ENCODE measurements at regions not wholly inside any gene's neighbourhood (a gene's known extent, or its start where the extent isn't known, plus 50 kb on each side); places are given as distances from the start of the nearest gene placed in this dataset.

DNA sequence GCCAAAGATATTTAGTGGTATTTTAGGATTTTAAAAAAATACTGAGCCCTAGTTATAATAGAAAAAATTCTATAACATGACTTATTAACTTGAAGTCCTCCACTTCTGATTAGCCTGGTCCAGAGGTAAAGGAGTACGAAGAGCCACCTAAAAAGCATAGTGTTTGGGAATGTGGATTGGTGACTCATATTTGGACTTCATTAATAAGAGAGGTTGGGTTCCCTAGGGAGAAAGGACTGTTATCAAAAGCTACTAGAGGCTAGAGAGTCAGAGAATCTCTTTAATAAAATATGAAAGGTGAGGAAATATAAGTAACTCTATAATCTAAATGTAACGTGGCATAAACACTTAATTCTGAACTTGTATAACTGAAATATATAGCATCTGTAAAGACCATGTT is 180.7 kb upstream of the TARS1 start:
- no peak overlapping the region for H3K27ac ChIP-seq
- no peak for TF ChIP-seq ZFX (IDR thresholded peaks at IDR 0.05)
- TF ChIP-seq, protein P1, sequence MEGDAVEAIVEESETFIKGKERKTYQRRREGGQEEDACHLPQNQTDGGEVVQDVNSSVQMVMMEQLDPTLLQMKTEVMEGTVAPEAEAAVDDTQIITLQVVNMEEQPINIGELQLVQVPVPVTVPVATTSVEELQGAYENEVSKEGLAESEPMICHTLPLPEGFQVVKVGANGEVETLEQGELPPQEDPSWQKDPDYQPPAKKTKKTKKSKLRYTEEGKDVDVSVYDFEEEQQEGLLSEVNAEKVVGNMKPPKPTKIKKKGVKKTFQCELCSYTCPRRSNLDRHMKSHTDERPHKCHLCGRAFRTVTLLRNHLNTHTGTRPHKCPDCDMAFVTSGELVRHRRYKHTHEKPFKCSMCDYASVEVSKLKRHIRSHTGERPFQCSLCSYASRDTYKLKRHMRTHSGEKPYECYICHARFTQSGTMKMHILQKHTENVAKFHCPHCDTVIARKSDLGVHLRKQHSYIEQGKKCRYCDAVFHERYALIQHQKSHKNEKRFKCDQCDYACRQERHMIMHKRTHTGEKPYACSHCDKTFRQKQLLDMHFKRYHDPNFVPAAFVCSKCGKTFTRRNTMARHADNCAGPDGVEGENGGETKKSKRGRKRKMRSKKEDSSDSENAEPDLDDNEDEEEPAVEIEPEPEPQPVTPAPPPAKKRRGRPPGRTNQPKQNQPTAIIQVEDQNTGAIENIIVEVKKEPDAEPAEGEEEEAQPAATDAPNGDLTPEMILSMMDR (conservative IDR thresholded peaks at IDR 0.05): no peak

DNA sequence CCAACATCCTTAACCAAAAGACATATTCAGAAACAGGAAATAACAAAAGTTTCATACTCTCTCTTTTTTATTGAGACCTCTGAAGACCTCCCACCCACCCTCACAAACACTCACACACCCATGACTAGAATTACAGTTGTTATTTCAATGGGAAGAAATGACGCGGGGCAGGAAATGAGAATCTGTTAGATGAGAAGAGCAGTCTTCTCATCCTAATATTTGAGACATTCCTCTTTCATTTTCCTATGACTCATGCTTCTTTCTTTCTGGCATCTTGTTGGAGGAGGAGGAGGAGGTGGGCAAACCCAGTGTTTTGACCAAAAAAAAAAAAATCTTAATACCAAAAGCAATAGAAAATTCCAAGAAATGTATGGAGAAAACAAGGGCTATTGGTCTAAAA is 179.5 kb upstream of the TARS1 start:
- no peak overlapping the region for H3K27ac ChIP-seq
- no peak for TF ChIP-seq ZFX (IDR thresholded peaks at IDR 0.05)
- TF ChIP-seq, protein P1 (conservative IDR thresholded peaks at IDR 0.05): no peak

DNA sequence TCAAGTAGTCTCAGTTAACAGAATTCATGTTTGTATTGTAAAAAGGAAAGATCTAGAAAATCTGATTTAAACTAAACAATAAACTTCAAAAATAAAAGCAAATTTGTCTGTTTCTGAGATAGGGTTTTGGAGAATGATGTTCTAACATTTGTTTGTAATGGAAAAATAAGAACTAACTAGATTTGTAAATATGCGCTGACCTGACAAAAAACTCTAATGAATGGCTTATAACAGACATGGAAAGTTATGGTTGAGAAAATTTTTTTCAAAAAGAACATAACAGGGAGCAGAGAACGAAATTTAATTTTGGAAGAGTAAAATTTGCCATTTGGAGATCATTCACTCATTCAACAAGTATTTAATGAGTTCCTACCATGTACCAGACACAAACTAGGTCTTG is 179.0 kb upstream of the TARS1 start:
- H3K27ac ChIP-seq: no peak overlapping the region
- no peak for TF ChIP-seq ZFX (IDR thresholded peaks at IDR 0.05)
- TF ChIP-seq, protein P1 (conservative IDR thresholded peaks at IDR 0.05): no peak

DNA sequence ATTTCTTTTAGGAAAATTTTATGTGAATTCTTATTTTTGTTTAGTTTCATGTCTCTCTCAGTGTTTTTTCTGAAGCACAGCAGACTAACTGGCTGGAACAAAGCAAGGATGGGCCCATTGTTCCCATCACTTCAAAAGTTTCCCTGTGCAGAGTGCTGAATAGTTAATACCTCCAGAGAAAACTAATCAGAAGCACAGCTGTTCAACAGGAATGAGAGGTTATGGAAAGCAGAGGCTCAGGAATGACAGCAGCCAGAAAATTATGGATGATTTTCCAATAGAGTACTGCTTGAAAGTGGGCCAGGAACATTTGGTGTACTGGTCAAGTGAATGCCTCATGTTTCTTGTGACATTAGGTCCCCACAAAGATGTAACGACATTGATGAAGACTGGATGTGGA is 173.0 kb upstream of the TARS1 start:
- no peak for TF ChIP-seq ZFX (IDR thresholded peaks at IDR 0.05)
- TF ChIP-seq, protein P1 (conservative IDR thresholded peaks at IDR 0.05): no peak
- no peak overlapping the region for H3K27ac ChIP-seq

DNA sequence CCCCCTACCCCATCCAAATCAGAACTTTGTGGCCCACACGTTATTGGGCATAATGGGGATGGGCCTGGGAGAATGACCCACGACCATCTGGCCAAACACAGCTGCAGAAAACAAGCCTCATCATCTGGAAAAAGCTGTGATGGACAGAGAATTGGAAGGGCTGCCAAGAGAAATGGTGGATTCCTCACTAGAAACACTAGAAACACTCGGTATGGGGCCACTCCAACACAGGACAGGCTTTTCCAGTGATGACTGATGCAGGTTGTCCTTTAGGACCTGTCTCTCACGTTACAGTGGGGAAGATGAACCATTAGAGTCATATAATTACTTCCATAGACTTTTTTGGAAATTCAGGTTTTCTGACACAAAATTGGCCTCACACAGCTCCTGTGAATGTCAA is 172.4 kb upstream of the TARS1 start:
- no peak overlapping the region for H3K27ac ChIP-seq
- TF ChIP-seq, protein P1 (conservative IDR thresholded peaks at IDR 0.05): no peak
- no peak for TF ChIP-seq ZFX (IDR thresholded peaks at IDR 0.05)

DNA sequence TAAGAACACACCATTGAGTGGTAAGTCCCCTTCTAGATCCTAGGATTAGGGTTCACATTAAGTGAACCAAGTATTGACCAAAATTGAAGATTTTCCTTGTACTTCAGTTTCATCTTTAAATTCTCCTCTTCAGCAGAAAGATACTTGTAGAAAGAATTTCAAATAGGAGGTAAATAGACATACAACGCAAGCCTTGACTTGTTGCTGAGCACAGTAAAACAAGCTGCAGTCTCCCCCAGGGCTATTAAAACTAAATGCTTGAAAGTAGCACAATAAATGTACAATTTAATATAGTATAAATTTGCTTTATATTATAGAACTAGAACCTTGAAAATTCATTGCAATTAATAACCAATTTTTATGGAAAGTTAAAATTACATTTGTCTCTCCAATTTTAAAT is 170.1 kb upstream of the TARS1 start:
- H3K27ac ChIP-seq: no peak overlapping the region
- TF ChIP-seq, protein P1 (conservative IDR thresholded peaks at IDR 0.05): no peak
- TF ChIP-seq ZFX (IDR thresholded peaks at IDR 0.05): no peak

DNA sequence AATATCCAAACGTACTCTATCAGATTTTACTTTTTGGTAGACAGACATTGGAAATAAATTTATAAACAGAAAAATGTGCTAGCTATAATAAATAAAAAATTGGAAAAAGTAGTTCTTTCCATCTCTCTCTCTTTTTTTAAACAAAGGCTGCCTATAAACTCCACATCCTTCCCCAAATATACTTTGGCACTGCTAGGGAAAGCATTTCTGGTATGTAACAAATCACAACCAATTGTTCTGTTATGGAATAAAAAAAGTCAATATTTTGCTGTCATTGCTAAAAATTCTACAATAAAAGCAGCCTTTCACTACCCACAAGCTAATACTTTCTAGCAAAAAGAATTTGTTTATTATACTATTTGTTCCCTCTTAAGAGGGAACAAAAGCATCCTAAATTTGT is 169.2 kb upstream of the TARS1 start:
- H3K27ac ChIP-seq: no peak overlapping the region
- TF ChIP-seq ZFX (IDR thresholded peaks at IDR 0.05): no peak
- TF ChIP-seq, protein P1 (conservative IDR thresholded peaks at IDR 0.05): no peak
